Endothelial cell of umbilical vein (primary cell): ENCODE measurements at regions not wholly inside any gene's neighbourhood (a gene's known extent, or its start where the extent isn't known, plus 50 kb on each side); places are given as distances from the start of the nearest gene placed in this dataset.
A peak's percentile ranks its signal among the peaks of the same experiment; 100 is the strongest.

Experiments used
- BruUV-seq: library from RNA; stranded (reverse); fragments of 400-500 nt; replicated peaks from 2 replicates; lab custom pipeline; 2021; lab: Mats Ljungman, UMichigan
- CTCF ChIA-PET: fragments of 300-600, 350-600 bp; sonication (Branson Sonifier 250); formaldehyde crosslinking; loops from one replicate; lab custom pipeline; 2021; ENCODE audit warnings: antibody characterized with exemption, inconsistent platforms; lab: Charles Lee
- POLR2A ChIA-PET: fragments of 300-600, 350-600 bp; sonication (Branson Sonifier 250); formaldehyde crosslinking; loops from one replicate; lab custom pipeline; 2021; ENCODE audit warnings: antibody characterized with exemption, inconsistent platforms; lab: Charles Lee
- DNase-seq: peaks from one replicate; pipeline ENCODE4 v3.0.0-alpha.2; 2011; ENCODE audit warnings: low read depth, low spot score
- FAIRE-seq: peaks from 2 replicates; lab custom pipeline; 2011; peaks lifted over from hg19 to GRCh38; lab: Jason Lieb, UNC
- H2AFZ ChIP-seq: 2 replicates; pipeline ENCODE4 v1.6.0; 2012; ENCODE audit warnings: low read depth, low read length, control low read depth, inconsistent platforms
- H3K27ac ChIP-seq: 2 replicates; pipeline ENCODE4 v1.5.1; 2011; ENCODE audit warnings: low read depth, mild to moderate bottlenecking, control low read depth, low read length, moderate library complexity; ENCODE audit not compliant: insufficient read depth
- H3K27me3 ChIP-seq, 2 experiments: 2 replicates each; pipeline versions ENCODE4 v1.6.0 to v1.6.1; 2011; ENCODE audit warnings: low read length in 2 of 2, mixed read lengths in 1 of 2; ENCODE audit not compliant: control insufficient read depth in 2 of 2, insufficient read depth in 2 of 2
- H3K36me3 ChIP-seq, 2 experiments: 2 replicates in 1 of 2; 3 replicates in 1 of 2; pipeline ENCODE4 v1.5.1; 2011; ENCODE audit warnings: low read length in 2 of 2, mild to moderate bottlenecking in 1 of 2, moderate library complexity in 1 of 2; ENCODE audit not compliant: control insufficient read depth in 2 of 2, insufficient read depth in 2 of 2; ENCODE audit errors: extremely low read depth in 1 of 2
- H3K4me1 ChIP-seq: 3 replicates; pipeline ENCODE4 v1.5.1; 2011; ENCODE audit warnings: mild to moderate bottlenecking, low read length; ENCODE audit not compliant: control insufficient read depth, insufficient read depth; ENCODE audit errors: extremely low read depth
- H3K4me2 ChIP-seq: 2 replicates; pipeline ENCODE4 v1.6.1; 2011; ENCODE audit warnings: low read length, control low read depth, mixed read lengths; ENCODE audit not compliant: insufficient read depth
- H3K4me3 ChIP-seq, 3 experiments: fragments of 200-600 bp in 1 of 3; sonication (generic), shearing (Covaris generic) in 1 of 3; replicated peaks in 1 of 3; 2 replicates each; pipeline ENCODE4 v1.5.1; 2011 to 2016; ENCODE audit warnings: control low read depth in 3 of 3, low read length in 3 of 3, mild to moderate bottlenecking in 2 of 3, inconsistent platforms in 1 of 3, low read depth in 1 of 3, moderate library complexity in 1 of 3; ENCODE audit not compliant: insufficient read depth in 1 of 3
- H3K79me2 ChIP-seq: 2 replicates; pipeline ENCODE4 v1.6.0; 2012; ENCODE audit warnings: low read length, inconsistent platforms; ENCODE audit not compliant: control insufficient read depth, insufficient read depth
- H3K9ac ChIP-seq: replicated peaks from 2 replicates; pipeline ENCODE3; 2011; ENCODE audit warnings: low read length, control low read depth; ENCODE audit not compliant: insufficient read depth; ENCODE audit errors: extremely low read depth
- H3K9me1 ChIP-seq: replicated peaks from 3 replicates; pipeline ENCODE4 v1.6.0; 2011; ENCODE audit warnings: mild to moderate bottlenecking, low read length; ENCODE audit not compliant: control insufficient read depth, insufficient read depth; ENCODE audit errors: extremely low read depth
- H3K9me3 ChIP-seq: replicated peaks from 2 replicates; pipeline ENCODE4 v1.5.1; 2012; ENCODE audit warnings: low read length, inconsistent platforms; ENCODE audit not compliant: control insufficient read depth, insufficient read depth
- H4K20me1 ChIP-seq: replicated peaks from 2 replicates; pipeline ENCODE3; 2011; ENCODE audit warnings: mild to moderate bottlenecking, low read length; ENCODE audit not compliant: control insufficient read depth, insufficient read depth; ENCODE audit errors: extremely low read depth
- EZH2 ChIP-seq: IDR thresholded peaks from 2 replicates; pipeline ENCODE4 v1.6.1; 2012; ENCODE audit warnings: borderline replicate concordance, low read depth, mild to moderate bottlenecking, moderate library complexity, low read length, inconsistent platforms; ENCODE audit not compliant: severe bottlenecking
- FOS ChIP-seq: IDR thresholded peaks from 2 replicates; pipeline ENCODE4 v1.6.1; 2011; ENCODE audit warnings: mild to moderate bottlenecking, low read length, moderate library complexity, borderline replicate concordance; ENCODE audit not compliant: insufficient read depth
- GATA2 ChIP-seq: IDR thresholded peaks from 2 replicates; pipeline ENCODE4 v1.7.0; 2011; ENCODE audit warnings: low read depth, mild to moderate bottlenecking, moderate library complexity, mixed read lengths, low read length; ENCODE audit not compliant: insufficient read length, insufficient read depth
- JUN ChIP-seq: IDR thresholded peaks from 2 replicates; pipeline ENCODE4 v1.6.1; 2011; ENCODE audit warnings: borderline replicate concordance, low read depth; ENCODE audit not compliant: insufficient read length, insufficient read depth
- MAX ChIP-seq: IDR thresholded peaks from 2 replicates; pipeline ENCODE4 v1.6.1; 2011; ENCODE audit not compliant: insufficient read depth, insufficient read length
- MYC ChIP-seq: IDR thresholded peaks from one replicate; pipeline ENCODE4 v1.6.1; 2011; ENCODE audit warnings: mild to moderate bottlenecking, low read depth, low read length
- POLR2A ChIP-seq: IDR thresholded peaks from 2 replicates; pipeline ENCODE4 v1.6.1; 2012; ENCODE audit warnings: low read depth, mild to moderate bottlenecking, control low read depth, low read length
- POLR2AphosphoS5 ChIP-seq: IDR thresholded peaks from 2 replicates; pipeline ENCODE4 v1.6.1; 2012; ENCODE audit warnings: low read depth, mild to moderate bottlenecking, control low read depth, low read length, moderate library complexity; ENCODE audit not compliant: insufficient read depth
- dilution Hi-C: fragments of 300-500 bp; cut with MboI; formaldehyde crosslinking; loops from one replicate; pipeline ENCODE4 v1.15.0; 2019; ENCODE audit warnings: low sequenced_read_pairs; ENCODE audit not compliant: extremely low pct_ligation_motif_present
- intact Hi-C: fragments of 100-400 bp; cut with micrococcal nuclease; formaldehyde crosslinking; loops from one replicate; pipeline ENCODE4 v1.10.0; 2022

- ChIA-PET CTCF (interaction anchor here (1.0 to 1.2 kb wide), 2 partner anchors 274 to 275 kb away, joined by 3 read pairs; no protein-coding TSS in a partner anchor), POLR2A (no interaction called here)
- Histone ChIP-seq H3K79me2 (no peaks in the 10 kb centered on the region), H3K27ac (no peak overlapping the region), H2AFZ (no peak overlapping the region), H3K27me3 (no peaks in the 10 kb centered on the region), H3K9ac (no peak overlapping the region), H3K9me1 (no peaks in the 10 kb centered on the region), H3K4me3 (no peak overlapping the region), H3K9me3 (no peaks in the 10 kb centered on the region), H3K4me1 (peaks cover 3% of the 10 kb centered on the region), H3K36me3 (no peaks in the 10 kb centered on the region), H3K4me2 (no peak overlapping the region), H4K20me1 (no peaks in the 10 kb centered on the region)
- TF ChIP-seq POLR2AphosphoS5 (no peak), FOS (peak; percentile 60), EZH2 (no peak), JUN (peak; percentile 5), GATA2 (no peak)
- no TSS peak for BruUV-seq
- DNase-seq (peak; percentile 23), FAIRE-seq (no peak)
- intact Hi-C loops (no loop called here), dilution Hi-C loops (no loop called here)
Measured at GRCh38 chr2:188701836-188702235, 272.3 kb upstream of the COL3A1 start.

GRCh38 chr2:188705191-188705590 is 269.0 kb upstream of the COL3A1 start:
- H3K9me3 ChIP-seq = no peaks in the 10 kb centered on the region
- FAIRE-seq (no peak), DNase-seq (no peak)
- no peak overlapping the region for H3K4me2 ChIP-seq
- H2AFZ ChIP-seq = no peak overlapping the region
- POLR2A ChIA-PET = no interaction called here
- H3K27me3 ChIP-seq = no peaks in the 10 kb centered on the region
- dilution Hi-C loops = no loop called here
- no peak overlapping the region for H3K4me3 ChIP-seq
- H3K4me1 ChIP-seq = peaks cover 3% of the 10 kb centered on the region
- no peak for TF ChIP-seq MYC
- no peak for TF ChIP-seq EZH2
- no peak for TF ChIP-seq GATA2
- no peak for TF ChIP-seq MAX
- no peak for TF ChIP-seq JUN
- TF ChIP-seq FOS = no peak
- no peak for TF ChIP-seq POLR2A
- CTCF ChIA-PET = no interaction called here
- no peak overlapping the region for H3K9ac ChIP-seq
- H3K27ac ChIP-seq = no peak overlapping the region
- H3K36me3 ChIP-seq = no peaks in the 10 kb centered on the region
- H4K20me1 ChIP-seq = no peaks in the 10 kb centered on the region
- no TSS peak for BruUV-seq
- intact Hi-C loops = no loop called here
- H3K79me2 ChIP-seq = no peaks in the 10 kb centered on the region
- H3K9me1 ChIP-seq = no peaks in the 10 kb centered on the region
